Epithelial cell of esophagus (primary cell): ENCODE measurements at regions not wholly inside any gene's neighbourhood (a gene's known extent, or its start where the extent isn't known, plus 50 kb on each side); places are given as distances from the start of the nearest gene placed in this dataset.

Experiments
- DNase-seq: peaks from one replicate; pipeline ENCODE4 v3.0.0; 2010; ENCODE audit warnings: low read depth
- H3K4me3 ChIP-seq: 2 replicates; pipeline ENCODE4 v1.5.1; 2011; ENCODE audit warnings: mild to moderate bottlenecking, low read length, control low read depth
- TF ChIP-seq, protein P1 (sequence below): IDR thresholded peaks from 2 replicates; pipeline ENCODE4 v1.5.1; 2011; ENCODE audit warnings: low read depth, mild to moderate bottlenecking, low read length, control low read depth, inconsistent platforms; ENCODE audit not compliant: insufficient read depth; ENCODE audit errors: missing control alignments

DNA sequence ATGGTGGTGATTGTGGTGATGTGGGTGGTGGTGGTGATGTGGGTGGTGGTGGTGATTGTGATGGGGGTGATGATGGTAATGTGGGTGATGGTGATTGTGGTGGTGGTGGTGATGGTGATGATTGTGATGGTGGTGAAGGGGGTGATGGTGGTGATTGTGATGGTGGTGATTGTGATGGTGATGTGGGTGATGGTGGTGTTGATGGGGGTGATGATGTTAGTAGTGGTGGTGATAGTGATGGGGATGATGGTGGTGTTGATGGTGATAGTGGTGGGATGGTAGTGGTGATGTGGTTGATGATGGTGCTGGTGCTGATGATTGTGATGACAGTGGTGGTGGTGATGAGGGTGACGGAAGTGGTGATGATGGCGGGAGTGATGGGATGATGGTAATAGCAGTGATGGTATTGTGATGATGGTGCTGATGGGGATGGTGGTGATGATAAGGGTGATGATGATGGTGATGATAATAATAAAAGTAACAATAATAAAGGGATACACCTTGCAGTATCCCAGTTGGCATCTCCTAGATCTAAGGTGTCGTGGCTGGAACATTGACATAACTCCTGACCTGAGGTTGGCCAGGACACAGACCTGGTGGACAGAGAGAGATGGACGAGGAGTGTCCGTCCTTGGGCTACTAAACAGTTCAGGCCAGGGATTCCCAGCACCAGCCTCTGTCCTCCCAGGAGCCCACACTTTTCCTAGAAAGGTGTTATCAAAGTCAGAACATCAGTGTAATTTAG, 344.5 kb downstream of the SEC14L1 start:
- TF ChIP-seq, protein P1, sequence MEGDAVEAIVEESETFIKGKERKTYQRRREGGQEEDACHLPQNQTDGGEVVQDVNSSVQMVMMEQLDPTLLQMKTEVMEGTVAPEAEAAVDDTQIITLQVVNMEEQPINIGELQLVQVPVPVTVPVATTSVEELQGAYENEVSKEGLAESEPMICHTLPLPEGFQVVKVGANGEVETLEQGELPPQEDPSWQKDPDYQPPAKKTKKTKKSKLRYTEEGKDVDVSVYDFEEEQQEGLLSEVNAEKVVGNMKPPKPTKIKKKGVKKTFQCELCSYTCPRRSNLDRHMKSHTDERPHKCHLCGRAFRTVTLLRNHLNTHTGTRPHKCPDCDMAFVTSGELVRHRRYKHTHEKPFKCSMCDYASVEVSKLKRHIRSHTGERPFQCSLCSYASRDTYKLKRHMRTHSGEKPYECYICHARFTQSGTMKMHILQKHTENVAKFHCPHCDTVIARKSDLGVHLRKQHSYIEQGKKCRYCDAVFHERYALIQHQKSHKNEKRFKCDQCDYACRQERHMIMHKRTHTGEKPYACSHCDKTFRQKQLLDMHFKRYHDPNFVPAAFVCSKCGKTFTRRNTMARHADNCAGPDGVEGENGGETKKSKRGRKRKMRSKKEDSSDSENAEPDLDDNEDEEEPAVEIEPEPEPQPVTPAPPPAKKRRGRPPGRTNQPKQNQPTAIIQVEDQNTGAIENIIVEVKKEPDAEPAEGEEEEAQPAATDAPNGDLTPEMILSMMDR, result no peak
- no peak for DNase-seq

GRCh38 chr17:77487211-77487629, 346.5 kb downstream of the SEC14L1 start:
- TF ChIP-seq, protein P1, result no peak
- DNase-seq, result no peak
- no peak overlapping the region for H3K4me3 ChIP-seq

More for the DNA sequence above, 344.5 kb downstream of the SEC14L1 start:
- H3K4me3 ChIP-seq, result no peak overlapping the region

DNA sequence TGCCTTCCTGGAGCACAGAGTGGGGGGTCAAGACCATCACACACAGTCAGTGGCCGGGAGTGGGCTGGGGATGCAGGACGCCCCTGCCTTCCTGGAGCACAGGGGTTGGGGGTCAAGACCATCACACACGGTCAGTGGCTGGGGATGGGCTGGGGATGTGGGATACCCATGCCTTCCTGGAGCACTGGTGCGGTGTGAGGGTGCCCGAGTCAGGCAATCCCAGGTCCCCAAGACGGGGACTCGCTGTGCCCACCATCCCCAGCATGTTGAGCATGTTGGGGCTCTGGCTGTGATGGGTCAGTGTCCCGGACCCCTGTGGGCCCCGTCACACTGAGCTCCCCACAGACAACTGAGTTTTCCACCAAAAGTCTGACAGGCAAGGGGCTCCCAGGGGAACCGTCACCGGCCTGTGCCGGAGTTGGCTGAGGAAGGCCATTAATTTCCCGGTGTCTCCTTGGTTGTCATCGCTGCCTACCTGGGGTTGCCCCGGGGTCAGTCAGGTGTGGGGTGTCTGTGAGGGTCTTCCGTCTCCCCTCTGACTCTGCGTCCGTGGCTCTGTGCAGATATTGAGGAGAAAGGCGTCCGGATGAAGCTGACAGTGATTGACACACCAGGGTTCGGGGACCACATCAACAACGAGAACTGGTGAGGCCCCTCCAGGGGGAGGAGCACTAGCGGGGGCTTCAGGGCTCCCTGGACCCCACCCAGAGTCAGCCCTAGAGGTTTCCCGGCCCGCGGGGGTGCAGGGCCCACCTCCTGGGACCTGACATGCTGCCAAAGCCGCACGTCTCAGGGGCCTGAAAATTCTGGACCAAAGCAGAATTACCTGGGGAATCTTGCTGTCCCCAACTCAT, 347.1 kb downstream of the SEC14L1 start:
- TF ChIP-seq, protein P1, result no peak
- H3K4me3 ChIP-seq, result no peak overlapping the region

DNA sequence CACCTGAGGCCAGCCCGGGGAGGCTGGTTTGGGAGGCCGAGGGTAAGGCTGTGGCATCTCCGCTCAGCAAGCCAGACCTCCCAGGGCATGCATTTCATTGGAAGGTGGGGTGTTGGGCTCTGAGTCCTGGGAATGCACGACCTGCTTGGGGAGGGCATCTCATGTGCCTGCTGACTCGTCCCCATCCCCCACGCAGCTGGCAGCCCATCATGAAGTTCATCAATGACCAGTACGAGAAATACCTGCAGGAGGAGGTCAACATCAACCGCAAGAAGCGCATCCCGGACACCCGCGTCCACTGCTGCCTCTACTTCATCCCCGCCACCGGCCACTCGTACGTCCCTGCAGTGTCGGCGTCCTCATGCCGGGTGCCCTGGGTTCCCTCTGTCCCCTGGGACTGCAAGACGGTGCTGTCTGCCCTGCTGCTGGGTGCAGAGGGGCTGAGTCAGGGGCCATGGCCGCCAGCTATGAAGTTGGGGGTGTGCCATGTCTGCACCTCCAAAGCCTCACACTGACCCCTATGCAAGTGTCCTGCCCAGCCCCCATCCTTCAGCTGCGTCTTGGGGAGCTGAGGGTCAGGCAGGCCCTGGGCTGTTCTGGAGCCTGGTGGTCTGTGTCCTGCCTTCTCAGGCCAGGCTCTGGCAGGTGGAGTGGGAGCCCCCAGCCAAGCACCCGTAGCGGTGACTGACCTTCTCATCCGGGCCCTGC, 347.9 kb downstream of the SEC14L1 start:
- no peak for DNase-seq
- TF ChIP-seq, protein P1, result no peak
- no peak overlapping the region for H3K4me3 ChIP-seq

More for the DNA sequence above, 347.1 kb downstream of the SEC14L1 start:
- no peak for DNase-seq

DNA sequence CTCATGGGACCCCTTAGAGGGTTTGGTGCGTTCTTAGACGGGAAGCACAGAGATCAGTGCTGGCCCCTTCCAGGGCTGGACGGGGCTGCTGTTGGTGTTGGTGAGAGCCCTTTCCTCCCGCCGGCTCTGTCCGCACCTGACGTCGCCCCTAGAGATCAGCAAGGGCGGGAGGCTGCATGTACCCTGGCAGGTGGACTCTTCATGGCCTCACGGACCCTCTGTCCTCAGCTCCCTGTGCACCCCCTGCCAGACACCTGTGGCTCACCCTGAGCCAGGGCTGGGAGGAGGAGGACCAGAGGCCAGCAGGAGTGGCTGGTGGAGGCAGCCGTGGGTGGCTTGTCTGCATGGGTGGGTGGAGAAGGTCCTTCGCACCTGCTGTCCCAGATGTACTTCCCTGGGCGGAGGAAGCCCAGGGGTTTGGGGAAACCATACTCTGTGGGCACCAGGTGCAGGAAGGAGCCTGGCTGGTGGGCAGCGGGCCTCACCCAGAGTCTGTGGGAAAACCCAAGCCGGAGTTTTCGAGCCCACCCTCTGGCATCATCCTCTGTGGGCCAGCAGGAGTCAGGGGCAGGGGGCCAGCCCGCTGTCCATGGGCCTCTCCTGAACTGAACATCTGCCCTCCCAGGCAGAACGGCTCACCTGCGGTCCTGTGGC, 348.6 kb downstream of the SEC14L1 start:
- no peak for DNase-seq
- TF ChIP-seq, protein P1, result no peak
- H3K4me3 ChIP-seq, result no peak overlapping the region

DNA sequence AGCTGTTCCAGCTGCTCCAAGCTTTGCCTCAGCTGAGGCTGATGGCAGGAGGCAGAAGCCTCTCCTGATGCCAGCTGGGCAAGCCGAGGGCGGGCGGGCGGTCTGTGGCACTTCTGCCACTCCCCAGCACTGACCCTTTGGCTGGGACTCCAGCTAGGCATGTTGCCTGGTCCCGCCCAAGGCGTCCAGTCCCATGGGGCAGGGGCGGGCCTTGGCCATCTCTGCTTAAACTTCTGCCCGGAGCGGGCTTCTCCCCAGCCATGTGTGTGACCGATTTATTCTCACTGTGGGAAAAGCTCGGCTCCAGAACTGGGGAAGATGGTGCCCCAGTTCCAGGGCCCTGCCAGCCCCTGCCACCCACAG, 349.1 kb downstream of the SEC14L1 start:
- TF ChIP-seq, protein P1, result no peak
- DNase-seq, result no peak
- no peak overlapping the region for H3K4me3 ChIP-seq
